ENCODE measurements at regions not wholly inside any gene's neighbourhood (a gene's known extent, or its start where the extent isn't known, plus 50 kb on each side); places are given as distances from the start of the nearest gene placed in this dataset.

DNA sequence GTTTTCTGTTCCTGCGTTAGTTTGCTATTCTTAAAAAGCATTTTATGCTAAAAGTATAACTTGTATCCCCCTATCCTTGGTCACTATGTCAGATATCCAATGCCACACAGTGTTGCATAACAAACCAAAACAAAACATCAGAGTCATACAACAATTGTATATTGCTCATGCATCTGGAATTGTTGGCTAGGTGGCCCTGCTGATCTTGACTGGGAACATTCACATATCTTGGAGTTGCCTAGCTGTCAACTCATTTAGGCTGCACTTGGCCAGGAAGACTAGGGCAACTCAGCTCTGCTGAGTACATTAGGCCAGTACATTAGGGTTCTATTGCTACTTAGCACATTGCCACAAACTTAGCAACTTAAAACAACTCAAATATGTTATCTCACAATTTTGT is 706.5 kb upstream of the UBE2E2 start:
- H3K4me3 Mint-ChIP-seq, result no peak overlapping the region
- H3K56ac ChIP-seq (ENCODE audit: insufficient read length, low read depth, low read length), result no peak overlapping the region

More for the DNA sequence above, 706.5 kb upstream of the UBE2E2 start:
- peaks cover 0 to 2% (median 0%) of the 10 kb centered on the region in 3 experiments; a peak in 1 of 7 replicates for H3K36me3 Mint-ChIP-seq (ENCODE audit: insufficient read depth in 1 of 3, low read depth in 3 of 3)
- Histone ChIP-seq H3K18ac (ENCODE audit: insufficient read length, low read depth, low read length) (no peak overlapping the region), H3K4ac (ENCODE audit: low read depth, low read length) (no peak overlapping the region), H2AK5ac (ENCODE audit: insufficient read length, low read length) (no peak overlapping the region), H3K23ac (ENCODE audit: insufficient read length, low read depth, low read length) (no peak overlapping the region), H2BK20ac (ENCODE audit: low read depth, low read length, poor library complexity, severe bottlenecking) (no peak overlapping the region), H3K9ac (ENCODE audit: extremely low read depth, insufficient read length, low read length) (no peak overlapping the region), H3K27me3 (ENCODE audit: insufficient read depth, low read length) (peaks cover 2% of the 10 kb centered on the region; the same call in 1 of the 2 replicates), H4K8ac (replicated peaks; ENCODE audit: insufficient read length, low read depth, low read length) (no peak overlapping the region), H3K9me3 (ENCODE audit: control insufficient read depth, low read depth, low read length) (no peaks in the 10 kb centered on the region), H3K4me1 (ENCODE audit: insufficient read depth, low read length) (no peaks in the 10 kb centered on the region), H2BK120ac (ENCODE audit: low read depth, low read length, poor library complexity, severe bottlenecking) (no peak overlapping the region), H4K91ac (ENCODE audit: insufficient read length, low read depth, low read length) (no peak overlapping the region), H2BK5ac (ENCODE audit: insufficient read length, low read length) (no peak overlapping the region), H3K4me2 (ENCODE audit: insufficient read depth, insufficient read length, low read length) (no peak overlapping the region), H3K23me2 (ENCODE audit: insufficient read length, low read depth, low read length, poor library complexity, severe bottlenecking) (no peaks in the 10 kb centered on the region), H3K27ac (ENCODE audit: insufficient read length, low read depth, low read length) (no peak overlapping the region), H4K5ac (ENCODE audit: insufficient read length, low read depth, low read length) (no peak overlapping the region), H2BK15ac (ENCODE audit: low read depth, low read length) (no peak overlapping the region), H3T11ph (ENCODE audit: low read length) (no peak overlapping the region), H4K20me1 (ENCODE audit: control insufficient read depth, insufficient read depth, insufficient read length) (no peaks in the 10 kb centered on the region), H3K79me1 (ENCODE audit: insufficient read depth, low read depth, low read length, poor library complexity, severe bottlenecking) (no peaks in the 10 kb centered on the region), H2AFZ (ENCODE audit: low read length) (no peak overlapping the region), H2BK12ac (ENCODE audit: insufficient read length, low read depth, low read length) (no peak overlapping the region), H3K14ac (ENCODE audit: insufficient read depth, low read length) (no peak overlapping the region), H3K79me2 (ENCODE audit: insufficient read depth, low read length) (no peaks in the 10 kb centered on the region)
- TF ChIP-seq, protein P1, sequence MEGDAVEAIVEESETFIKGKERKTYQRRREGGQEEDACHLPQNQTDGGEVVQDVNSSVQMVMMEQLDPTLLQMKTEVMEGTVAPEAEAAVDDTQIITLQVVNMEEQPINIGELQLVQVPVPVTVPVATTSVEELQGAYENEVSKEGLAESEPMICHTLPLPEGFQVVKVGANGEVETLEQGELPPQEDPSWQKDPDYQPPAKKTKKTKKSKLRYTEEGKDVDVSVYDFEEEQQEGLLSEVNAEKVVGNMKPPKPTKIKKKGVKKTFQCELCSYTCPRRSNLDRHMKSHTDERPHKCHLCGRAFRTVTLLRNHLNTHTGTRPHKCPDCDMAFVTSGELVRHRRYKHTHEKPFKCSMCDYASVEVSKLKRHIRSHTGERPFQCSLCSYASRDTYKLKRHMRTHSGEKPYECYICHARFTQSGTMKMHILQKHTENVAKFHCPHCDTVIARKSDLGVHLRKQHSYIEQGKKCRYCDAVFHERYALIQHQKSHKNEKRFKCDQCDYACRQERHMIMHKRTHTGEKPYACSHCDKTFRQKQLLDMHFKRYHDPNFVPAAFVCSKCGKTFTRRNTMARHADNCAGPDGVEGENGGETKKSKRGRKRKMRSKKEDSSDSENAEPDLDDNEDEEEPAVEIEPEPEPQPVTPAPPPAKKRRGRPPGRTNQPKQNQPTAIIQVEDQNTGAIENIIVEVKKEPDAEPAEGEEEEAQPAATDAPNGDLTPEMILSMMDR (conservative IDR thresholded peaks at IDR 0.05), result no peak
- no peak overlapping the region for H3K27ac Mint-ChIP-seq
- H3K27me3 Mint-ChIP-seq (ENCODE audit: low read depth), result peaks cover 22% of the 10 kb centered on the region
- peaks cover 18 to 19% of the 10 kb centered on the region in 2 experiments for H3K4me1 Mint-ChIP-seq
- no CpG with 5 or more reads among the region's 1 CpG for WGBS (ENCODE audit: extremely low coverage, insufficient read length, low lambda C conversion rate)
- DNase-seq, result no peak
- no peaks in the 10 kb centered on the region for H3K9me3 Mint-ChIP-seq
